ENCODE measurements at regions not wholly inside any gene's neighbourhood (a gene's known extent, or its start where the extent isn't known, plus 50 kb on each side); places are given as distances from the start of the nearest gene placed in this dataset.
"Not testable (repeated sequence)": the region's sequence is repeated elsewhere in the genome, so short reads cannot be mapped to it uniquely, and the experiment has no call there.

DNA sequence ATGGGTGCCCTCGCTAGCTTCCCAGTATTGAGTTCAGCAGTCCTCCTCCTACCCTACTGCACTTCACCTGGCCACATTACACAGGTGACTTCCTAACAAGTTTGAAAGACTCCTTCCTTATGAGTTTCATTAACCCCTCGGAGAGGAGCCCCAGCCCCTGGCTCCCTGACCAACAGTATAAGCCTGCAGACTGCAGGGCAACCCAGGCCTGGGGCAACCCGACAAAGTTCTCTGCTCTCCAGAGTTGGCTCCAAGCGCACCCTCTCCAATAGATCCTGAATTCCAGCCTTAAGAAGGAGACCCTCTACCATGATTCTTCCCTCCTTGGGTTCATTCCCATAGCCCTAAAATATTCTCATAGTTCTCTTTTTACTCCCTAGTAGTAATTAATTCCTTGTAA, 1162.8 kb upstream of the TMEFF2 start:
- Histone ChIP-seq H3K27me3 (replicated peaks in 1 of 7) (no peaks in the 10 kb centered on the region), H3K36me3 (no peaks in the 10 kb centered on the region), H3K4me1 (no peaks in the 10 kb centered on the region), H3K9me3 (no peaks in the 10 kb centered on the region), H3K4me3 (no peak overlapping the region), H3K27ac (no peak overlapping the region)
- TF ChIP-seq POLR2A (IDR thresholded peaks at IDR 0.05) (no peak), POLR2AphosphoS5 (IDR thresholded peaks at IDR 0.05) (no peak)
- TF ChIP-seq, protein P1, sequence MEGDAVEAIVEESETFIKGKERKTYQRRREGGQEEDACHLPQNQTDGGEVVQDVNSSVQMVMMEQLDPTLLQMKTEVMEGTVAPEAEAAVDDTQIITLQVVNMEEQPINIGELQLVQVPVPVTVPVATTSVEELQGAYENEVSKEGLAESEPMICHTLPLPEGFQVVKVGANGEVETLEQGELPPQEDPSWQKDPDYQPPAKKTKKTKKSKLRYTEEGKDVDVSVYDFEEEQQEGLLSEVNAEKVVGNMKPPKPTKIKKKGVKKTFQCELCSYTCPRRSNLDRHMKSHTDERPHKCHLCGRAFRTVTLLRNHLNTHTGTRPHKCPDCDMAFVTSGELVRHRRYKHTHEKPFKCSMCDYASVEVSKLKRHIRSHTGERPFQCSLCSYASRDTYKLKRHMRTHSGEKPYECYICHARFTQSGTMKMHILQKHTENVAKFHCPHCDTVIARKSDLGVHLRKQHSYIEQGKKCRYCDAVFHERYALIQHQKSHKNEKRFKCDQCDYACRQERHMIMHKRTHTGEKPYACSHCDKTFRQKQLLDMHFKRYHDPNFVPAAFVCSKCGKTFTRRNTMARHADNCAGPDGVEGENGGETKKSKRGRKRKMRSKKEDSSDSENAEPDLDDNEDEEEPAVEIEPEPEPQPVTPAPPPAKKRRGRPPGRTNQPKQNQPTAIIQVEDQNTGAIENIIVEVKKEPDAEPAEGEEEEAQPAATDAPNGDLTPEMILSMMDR (IDR thresholded peaks at IDR 0.05 in 8 of 11, conservative IDR thresholded peaks at IDR 0.05 in 3 of 11) = no peak
- WGBS, 5 donors = 85 to 94% (median 92%) methylated on average over 4 of the region's 4 CpGs
- intact Hi-C loops (cut with DNase I; ENCODE audit: low total_unique reads) = no loop called here
- DNase-seq = no peak

DNA sequence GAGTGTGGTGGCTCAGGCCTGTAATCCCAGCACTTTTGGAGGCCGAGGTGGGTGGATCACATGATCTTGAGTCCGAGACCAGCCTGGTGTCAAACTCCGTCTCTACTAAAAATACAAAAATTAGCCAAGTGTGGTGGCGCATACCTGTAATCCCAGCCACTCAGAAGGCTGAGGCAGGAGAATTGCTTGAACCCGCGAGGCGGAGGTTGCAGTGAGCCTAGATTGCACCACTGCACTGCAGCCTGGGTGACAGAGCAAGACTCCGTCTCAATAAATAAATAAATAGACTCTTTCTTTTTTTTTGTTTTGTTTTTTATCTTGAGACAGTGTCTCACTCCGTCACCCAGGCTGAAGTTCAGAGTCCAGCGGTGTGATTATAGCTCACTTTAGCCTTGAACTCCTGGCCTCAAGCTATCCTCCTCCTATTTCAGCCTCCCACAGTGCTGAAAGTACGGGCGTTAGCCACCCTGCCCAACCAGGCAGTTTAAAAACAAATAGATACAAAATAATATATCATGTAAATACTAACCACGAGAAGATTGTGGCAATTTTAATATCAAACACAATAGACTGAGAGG, 1158.0 kb upstream of the TMEFF2 start:
- H3K9me3 ChIP-seq; H3K36me3 ChIP-seq; H3K4me1 ChIP-seq; H3K27me3 ChIP-seq (replicated peaks in 1 of 7); DNase-seq; H3K4me3 ChIP-seq; H3K27ac ChIP-seq; intact Hi-C loops (cut with DNase I; ENCODE audit: low total_unique reads): not testable (repeated sequence)
- WGBS, 5 donors = 84 to 92% (median 89%) methylated on average over 13 of the region's 13 CpGs

DNA sequence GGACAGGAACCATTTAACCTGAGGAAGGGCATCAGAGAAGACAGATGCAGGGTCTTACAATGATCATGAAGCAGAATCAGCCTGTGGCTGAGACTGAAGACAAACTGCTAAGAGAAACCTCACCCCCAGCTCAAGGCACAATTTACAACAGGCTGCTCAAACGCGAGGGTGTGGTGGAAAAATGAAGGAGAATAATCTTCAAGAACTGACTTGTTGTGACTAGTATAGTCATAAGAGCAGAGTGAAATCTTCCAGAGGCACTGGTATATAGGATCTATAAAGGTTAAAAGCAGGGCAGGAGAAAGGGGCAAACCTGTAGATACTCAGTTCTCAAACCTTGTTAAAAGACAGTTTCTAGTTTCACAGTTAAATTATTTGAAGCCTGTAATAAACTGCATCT, 1155.8 kb upstream of the TMEFF2 start:
- WGBS, 5 donors = 88 to 100% (median 95%) methylated on average over 2 of the region's 2 CpGs

DNA sequence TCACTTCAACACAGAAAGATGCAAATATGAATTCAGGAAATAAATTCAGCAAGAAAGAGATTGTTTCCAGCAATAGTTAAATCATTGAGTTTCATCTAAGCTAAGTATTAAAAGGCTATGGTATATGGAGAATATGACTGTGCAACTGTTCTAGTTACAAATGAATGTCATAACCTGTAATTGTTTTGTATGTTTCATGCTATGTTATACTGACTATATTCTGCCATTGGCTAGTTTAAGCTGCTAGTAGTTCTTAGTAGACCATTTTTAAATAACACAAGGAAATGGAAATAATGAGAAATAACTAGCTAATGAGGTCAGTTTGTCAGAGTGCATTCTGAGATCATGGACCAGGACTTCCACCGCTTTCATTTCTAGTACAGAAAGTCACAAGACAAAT, 1154.9 kb upstream of the TMEFF2 start:
- Histone ChIP-seq H3K4me1 (peaks cover 0 to 10% (median 5%) of the 10 kb centered on the region in 6 donors), H3K9me3 (no peaks in the 10 kb centered on the region), H3K27me3 (replicated peaks in 1 of 7) (no peaks in the 10 kb centered on the region), H3K36me3 (no peaks in the 10 kb centered on the region), H3K27ac (no peak overlapping the region), H3K4me3 (no peak overlapping the region)
- DNase-seq = no peak
- whole genome bisulfite sequencing, 5 donors = 82 to 92% (median 90%) methylated on average over 1 of the region's 1 CpG
- intact Hi-C loops (cut with DNase I; ENCODE audit: low total_unique reads) = no loop called here
- TF ChIP-seq, protein P1 (IDR thresholded peaks at IDR 0.05 in 8 of 11, conservative IDR thresholded peaks at IDR 0.05 in 3 of 11) = no peak
- TF ChIP-seq POLR2A (IDR thresholded peaks at IDR 0.05) (no peak), POLR2AphosphoS5 (IDR thresholded peaks at IDR 0.05) (no peak)

More for the DNA sequence above, 1155.8 kb upstream of the TMEFF2 start:
- H3K9me3 ChIP-seq = no peaks in the 10 kb centered on the region
- peaks cover 0 to 10% (median 5%) of the 10 kb centered on the region in 6 donors for H3K4me1 ChIP-seq
- no peak overlapping the region for H3K27ac ChIP-seq
- TF ChIP-seq, protein P1 (IDR thresholded peaks at IDR 0.05 in 8 of 11, conservative IDR thresholded peaks at IDR 0.05 in 3 of 11) = no peak
- TF ChIP-seq POLR2AphosphoS5 (IDR thresholded peaks at IDR 0.05) = no peak
- no peak for TF ChIP-seq POLR2A (IDR thresholded peaks at IDR 0.05)
- H3K36me3 ChIP-seq = no peaks in the 10 kb centered on the region
- no peak overlapping the region for H3K4me3 ChIP-seq
- H3K27me3 ChIP-seq (replicated peaks in 1 of 7) = no peaks in the 10 kb centered on the region
- no peak for DNase-seq
- intact Hi-C loops (cut with DNase I; ENCODE audit: low total_unique reads) = no loop called here

DNA sequence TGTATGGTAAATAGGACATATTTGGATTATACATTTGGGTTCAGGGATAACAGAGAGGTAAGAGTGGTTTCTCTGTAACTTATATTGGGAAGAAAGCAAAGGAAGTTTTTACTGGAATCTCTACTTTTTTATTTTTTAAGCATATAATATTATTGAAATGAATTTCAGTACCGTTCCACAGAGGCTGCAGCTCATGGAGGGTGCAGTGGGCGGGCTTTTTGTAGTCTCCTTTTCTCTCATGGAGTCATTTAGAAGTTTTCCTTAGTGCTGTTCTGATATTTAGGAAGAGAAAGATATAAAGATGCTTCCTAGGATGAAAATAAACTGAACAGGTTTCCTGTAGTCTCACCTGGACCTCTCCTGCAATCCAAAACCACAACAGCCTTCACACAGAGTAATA, 1153.3 kb upstream of the TMEFF2 start:
- no peak for TF ChIP-seq POLR2AphosphoS5 (IDR thresholded peaks at IDR 0.05)
- no peak for TF ChIP-seq POLR2A (IDR thresholded peaks at IDR 0.05)
- TF ChIP-seq, protein P1 (IDR thresholded peaks at IDR 0.05 in 8 of 11, conservative IDR thresholded peaks at IDR 0.05 in 3 of 11) = no peak
- no peak for DNase-seq
- WGBS, 5 donors = 71 to 88% (median 78%) methylated on average over 2 of the region's 2 CpGs

More for the DNA sequence above, 1153.3 kb upstream of the TMEFF2 start:
- no peaks in the 10 kb centered on the region for H3K9me3 ChIP-seq
- peaks cover 0 to 10% (median 5%) of the 10 kb centered on the region in 6 donors for H3K4me1 ChIP-seq
- no peaks in the 10 kb centered on the region for H3K27me3 ChIP-seq (replicated peaks in 1 of 7)
- no peaks in the 10 kb centered on the region for H3K36me3 ChIP-seq
- H3K4me3 ChIP-seq = peak overlapping the region; percentile 23 to 73 (median 38)
- intact Hi-C loops (cut with DNase I; ENCODE audit: low total_unique reads) = no loop called here
- H3K27ac ChIP-seq = peak overlapping the region in 1 of 8 donors; percentile 51

Measured in spleen (tissue), 11 donors.